HCT116 (cell line): ENCODE measurements at regions not wholly inside any gene's neighbourhood (a gene's known extent, or its start where the extent isn't known, plus 50 kb on each side); places are given as distances from the start of the nearest gene placed in this dataset.

Experiments used
- EZH2 ChIP-seq: fragments of 200-600 bp; sonication (generic); IDR thresholded peaks from 2 replicates; pipeline ENCODE4 v1.6.1; 2017; ENCODE audit warnings: antibody characterized with exemption, mixed run types
- EZH2phosphoT487 ChIP-seq: fragments of 200-600 bp; IDR thresholded peaks from 2 replicates; pipeline ENCODE4 v1.6.1; 2018; ENCODE audit warnings: antibody characterized with exemption, borderline replicate concordance
- POLR2A ChIP-seq: IDR thresholded peaks from 2 replicates; pipeline ENCODE4 v1.7.0; 2011; ENCODE audit warnings: borderline replicate concordance; ENCODE audit not compliant: insufficient read depth, insufficient read length; ENCODE audit errors: extremely low read depth
- SIN3A ChIP-seq: IDR thresholded peaks from 2 replicates; pipeline ENCODE4 v1.6.1; 2012; ENCODE audit warnings: low read depth
- TF ChIP-seq, protein P1 (sequence below), 3 experiments: fragments of 200-600 bp in 1 of 3; sonication (generic) in 1 of 3; IDR thresholded peaks in 2 of 3; conservative IDR thresholded peaks in 1 of 3; 2 replicates each; pipeline ENCODE4 v1.5.1; 2012 to 2017; ENCODE audit warnings: low read depth in 2 of 3, low read length in 2 of 3, antibody characterized with exemption in 1 of 3, borderline replicate concordance in 1 of 3, control low read depth in 1 of 3, mild to moderate bottlenecking in 1 of 3, mixed read lengths in 1 of 3, mixed run types in 1 of 3, moderate library complexity in 1 of 3; ENCODE audit not compliant: insufficient read depth in 1 of 3

DNA sequence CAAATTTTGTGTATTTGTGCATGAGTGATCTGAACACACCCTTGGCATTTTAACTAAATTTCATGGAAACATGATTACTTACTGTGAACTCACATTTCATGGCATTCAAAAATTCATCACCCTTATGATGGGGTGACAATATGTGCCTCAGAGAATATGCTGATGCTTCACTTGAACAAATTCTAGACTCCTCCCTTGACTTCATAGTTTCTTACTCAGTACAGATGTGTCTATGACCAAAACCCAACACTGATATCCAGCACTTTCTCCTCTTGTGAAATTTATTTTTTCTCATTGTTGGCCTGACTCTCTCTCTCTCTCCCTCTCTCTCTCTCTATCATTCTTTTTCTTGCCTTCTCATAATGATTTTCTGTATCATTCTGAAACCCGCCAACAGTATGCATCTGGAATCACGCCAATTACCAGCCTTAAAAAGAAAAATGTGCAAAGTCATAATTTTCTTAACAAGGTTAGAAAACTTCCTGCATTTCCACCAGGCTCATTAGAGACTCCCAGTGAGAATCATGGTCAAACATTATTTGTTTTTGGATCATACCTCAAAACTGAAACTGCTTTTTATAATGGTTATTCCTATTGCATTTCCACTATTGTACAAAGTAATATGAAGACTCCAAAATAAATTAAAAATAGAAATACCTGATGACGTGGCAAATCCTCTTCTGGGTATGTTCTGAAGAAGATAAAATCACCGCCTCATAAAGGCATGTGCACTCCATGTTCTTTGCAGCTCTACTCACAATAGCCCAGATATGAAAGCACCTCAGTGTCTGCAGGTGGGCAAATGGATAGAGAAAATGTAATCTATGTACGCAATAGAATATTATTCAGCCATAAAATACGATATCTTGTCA is 722.2 kb downstream of the TMEM121 start:
- TF ChIP-seq, protein P1, sequence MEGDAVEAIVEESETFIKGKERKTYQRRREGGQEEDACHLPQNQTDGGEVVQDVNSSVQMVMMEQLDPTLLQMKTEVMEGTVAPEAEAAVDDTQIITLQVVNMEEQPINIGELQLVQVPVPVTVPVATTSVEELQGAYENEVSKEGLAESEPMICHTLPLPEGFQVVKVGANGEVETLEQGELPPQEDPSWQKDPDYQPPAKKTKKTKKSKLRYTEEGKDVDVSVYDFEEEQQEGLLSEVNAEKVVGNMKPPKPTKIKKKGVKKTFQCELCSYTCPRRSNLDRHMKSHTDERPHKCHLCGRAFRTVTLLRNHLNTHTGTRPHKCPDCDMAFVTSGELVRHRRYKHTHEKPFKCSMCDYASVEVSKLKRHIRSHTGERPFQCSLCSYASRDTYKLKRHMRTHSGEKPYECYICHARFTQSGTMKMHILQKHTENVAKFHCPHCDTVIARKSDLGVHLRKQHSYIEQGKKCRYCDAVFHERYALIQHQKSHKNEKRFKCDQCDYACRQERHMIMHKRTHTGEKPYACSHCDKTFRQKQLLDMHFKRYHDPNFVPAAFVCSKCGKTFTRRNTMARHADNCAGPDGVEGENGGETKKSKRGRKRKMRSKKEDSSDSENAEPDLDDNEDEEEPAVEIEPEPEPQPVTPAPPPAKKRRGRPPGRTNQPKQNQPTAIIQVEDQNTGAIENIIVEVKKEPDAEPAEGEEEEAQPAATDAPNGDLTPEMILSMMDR (IDR thresholded peaks at IDR 0.05 in 2 of 3, conservative IDR thresholded peaks at IDR 0.05 in 1 of 3; ENCODE audit: borderline replicate concordance in 1 of 3, insufficient read depth in 1 of 3, low read depth in 2 of 3, low read length in 2 of 3), result no peak
- no peak for TF ChIP-seq SIN3A
- TF ChIP-seq EZH2, result no peak
- no peak for TF ChIP-seq POLR2A
- TF ChIP-seq EZH2phosphoT487, result no peak
